Prostate gland (tissue), 2 donors: ENCODE measurements at regions not wholly inside any gene's neighbourhood (a gene's known extent, or its start where the extent isn't known, plus 50 kb on each side); places are given as distances from the start of the nearest gene placed in this dataset.

Source experiments
- DNase-seq: peaks from one replicate; pipeline ENCODE4 v3.0.0-alpha.2; 2019; ENCODE audit warnings: low spot score
- H3K27ac ChIP-seq, 2 donors: fragments of 200-600 bp; sonication (generic); 2 replicates each; pipeline ENCODE4 v1.5.1; 2017 to 2019
- H3K27me3 ChIP-seq: fragments of 200-600 bp; sonication (generic); replicated peaks from 2 replicates; pipeline ENCODE4 v1.5.1; 2019; ENCODE audit not compliant: insufficient read depth
- H3K36me3 ChIP-seq, 2 donors: fragments of 200-600 bp; sonication (generic); 1 replicate in 1 of 2; 2 replicates in 1 of 2; pipeline versions ENCODE4 v1.5.1 to v1.8.1; 2017 to 2019
- H3K4me1 ChIP-seq: fragments of 200-600 bp; sonication (generic); replicated peaks from 2 replicates; pipeline ENCODE4 v1.5.1; 2019
- H3K4me3 ChIP-seq, 2 donors: fragments of 200-600 bp; sonication (generic); 2 replicates each; pipeline ENCODE4 v1.5.1; 2017 to 2019
- H3K9me3 ChIP-seq: fragments of 200-600 bp; sonication (generic); 2 replicates; pipeline ENCODE4 v1.5.1; 2017
- POLR2A ChIP-seq: fragments of 450-650 bp; IDR thresholded peaks from one replicate; pipeline ENCODE4 v1.6.1; 2016; ENCODE audit warnings: antibody characterized with exemption, mild to moderate bottlenecking
- POLR2AphosphoS5 ChIP-seq: sonication (generic); formaldehyde crosslinking; IDR thresholded peaks from one replicate; pipeline ENCODE4 v1.6.1; 2017; ENCODE audit warnings: antibody characterized with exemption
- WGBS: methylation state at CpG from one replicate; pipeline ENCODE4 v1.1.5; 2018; 5-methylcytosine and 5-hydroxymethylcytosine counted together
- intact Hi-C: fragments of 100-400 bp; cut with DNase I; formaldehyde crosslinking; loops from one replicate; pipeline ENCODE4 v1.14.2; 2022
- TF ChIP-seq, protein P1 (sequence below), 4 experiments: fragments of 200-600 bp in 2 of 4; fragments of 450-650 bp in 2 of 4; sonication (generic) in 2 of 4; IDR thresholded peaks; 1 replicate in 3 of 4; 2 replicates in 1 of 4; pipeline ENCODE4 v1.5.1; 2016 to 2019; ENCODE audit warnings: antibody characterized with exemption in 4 of 4, mild to moderate bottlenecking in 2 of 4, moderate library complexity in 2 of 4

DNA sequence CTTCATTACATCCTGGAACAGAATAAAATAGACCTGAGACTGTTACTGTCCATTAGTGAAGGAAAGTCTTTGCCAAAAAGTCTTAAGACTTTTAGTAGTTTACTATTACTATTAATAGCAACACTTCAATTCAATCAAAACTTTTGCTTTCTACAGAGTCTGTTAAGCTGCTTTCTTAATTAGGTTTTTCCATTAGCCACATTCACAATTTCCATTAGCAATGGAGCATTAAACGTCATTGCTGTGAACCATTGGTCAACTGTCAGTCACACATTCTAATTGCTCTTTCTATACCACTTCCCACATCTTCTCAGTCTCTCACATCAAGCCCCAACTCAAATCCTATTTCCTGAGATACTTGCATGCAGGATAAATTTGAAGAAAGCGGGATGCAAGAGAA, 736.6 kb upstream of the SORCS1 start:
- no peaks in the 10 kb centered on the region for H3K36me3 ChIP-seq
- no peaks in the 10 kb centered on the region for H3K27me3 ChIP-seq
- no peaks in the 10 kb centered on the region for H3K9me3 ChIP-seq
- intact Hi-C loops: no loop called here
- no peak overlapping the region for H3K27ac ChIP-seq
- no peak overlapping the region for H3K4me3 ChIP-seq
- H3K4me1 ChIP-seq: no peaks in the 10 kb centered on the region
- 85% methylated on average over 2 of the region's 2 CpGs for WGBS
- TF ChIP-seq, protein P1, sequence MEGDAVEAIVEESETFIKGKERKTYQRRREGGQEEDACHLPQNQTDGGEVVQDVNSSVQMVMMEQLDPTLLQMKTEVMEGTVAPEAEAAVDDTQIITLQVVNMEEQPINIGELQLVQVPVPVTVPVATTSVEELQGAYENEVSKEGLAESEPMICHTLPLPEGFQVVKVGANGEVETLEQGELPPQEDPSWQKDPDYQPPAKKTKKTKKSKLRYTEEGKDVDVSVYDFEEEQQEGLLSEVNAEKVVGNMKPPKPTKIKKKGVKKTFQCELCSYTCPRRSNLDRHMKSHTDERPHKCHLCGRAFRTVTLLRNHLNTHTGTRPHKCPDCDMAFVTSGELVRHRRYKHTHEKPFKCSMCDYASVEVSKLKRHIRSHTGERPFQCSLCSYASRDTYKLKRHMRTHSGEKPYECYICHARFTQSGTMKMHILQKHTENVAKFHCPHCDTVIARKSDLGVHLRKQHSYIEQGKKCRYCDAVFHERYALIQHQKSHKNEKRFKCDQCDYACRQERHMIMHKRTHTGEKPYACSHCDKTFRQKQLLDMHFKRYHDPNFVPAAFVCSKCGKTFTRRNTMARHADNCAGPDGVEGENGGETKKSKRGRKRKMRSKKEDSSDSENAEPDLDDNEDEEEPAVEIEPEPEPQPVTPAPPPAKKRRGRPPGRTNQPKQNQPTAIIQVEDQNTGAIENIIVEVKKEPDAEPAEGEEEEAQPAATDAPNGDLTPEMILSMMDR (IDR thresholded peaks at IDR 0.05): no peak
- TF ChIP-seq POLR2A (no peak), POLR2AphosphoS5 (no peak)
- no peak for DNase-seq

DNA sequence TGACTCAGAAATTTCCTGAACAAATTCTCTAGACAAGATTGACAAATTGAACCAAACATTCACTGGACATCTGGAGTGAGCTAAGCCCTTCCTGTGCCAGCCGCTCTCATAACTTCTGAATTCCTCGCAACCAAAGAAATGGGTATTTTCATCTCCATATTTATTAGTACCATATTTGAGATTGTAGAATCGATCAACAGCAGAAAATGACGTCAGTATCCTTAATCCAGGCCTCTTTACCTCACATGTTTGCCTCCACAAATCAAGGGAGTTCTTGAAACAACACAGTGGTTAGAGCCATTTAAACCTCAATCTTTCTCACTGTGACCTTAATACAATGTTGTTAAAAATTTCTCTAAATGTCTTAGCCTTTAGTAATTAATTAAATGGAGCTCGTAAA, 735.6 kb upstream of the SORCS1 start:
- DNase-seq: no peak
- Histone ChIP-seq H3K4me1 (no peaks in the 10 kb centered on the region), H3K4me3 (no peak overlapping the region), H3K36me3 (no peaks in the 10 kb centered on the region), H3K9me3 (no peaks in the 10 kb centered on the region), H3K27me3 (no peaks in the 10 kb centered on the region), H3K27ac (no peak overlapping the region)
- WGBS: 85% methylated on average over 5 of the region's 5 CpGs
- no peak for TF ChIP-seq POLR2A
- intact Hi-C loops: no loop called here

DNA sequence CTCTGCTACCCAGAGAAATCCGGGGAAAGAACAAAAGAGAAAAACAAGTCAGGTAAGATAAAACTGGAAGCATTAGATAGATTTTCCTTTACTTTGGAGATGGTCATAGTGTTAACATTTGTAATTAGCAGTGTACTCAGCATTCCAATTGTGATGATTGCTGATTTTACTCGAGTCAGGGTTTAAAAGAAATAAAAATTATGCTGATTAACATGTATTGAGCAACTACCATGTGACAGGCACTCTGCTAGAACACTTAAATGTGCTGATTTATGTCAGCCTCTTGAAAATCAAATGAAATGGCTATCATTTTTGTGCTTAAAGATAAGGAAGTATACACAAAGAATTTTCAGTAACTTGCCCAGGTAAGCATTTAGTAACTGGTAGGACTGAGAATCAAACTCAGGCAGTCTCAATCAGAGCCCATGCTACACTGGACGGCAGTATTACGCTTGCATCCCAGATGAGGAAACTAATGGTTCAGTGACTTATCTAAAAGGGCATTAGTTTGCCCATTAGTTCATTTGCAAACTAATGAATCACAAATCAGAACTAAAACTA, 735.1 kb upstream of the SORCS1 start:
- intact Hi-C loops: no loop called here
- Histone ChIP-seq H3K4me3 (no peak overlapping the region), H3K27ac (no peak overlapping the region), H3K27me3 (no peaks in the 10 kb centered on the region), H3K36me3 (no peaks in the 10 kb centered on the region), H3K9me3 (no peaks in the 10 kb centered on the region), H3K4me1 (no peaks in the 10 kb centered on the region)
- no peak for TF ChIP-seq POLR2A
- no peak for DNase-seq
- WGBS: 72% methylated on average over 4 of the region's 4 CpGs

DNA sequence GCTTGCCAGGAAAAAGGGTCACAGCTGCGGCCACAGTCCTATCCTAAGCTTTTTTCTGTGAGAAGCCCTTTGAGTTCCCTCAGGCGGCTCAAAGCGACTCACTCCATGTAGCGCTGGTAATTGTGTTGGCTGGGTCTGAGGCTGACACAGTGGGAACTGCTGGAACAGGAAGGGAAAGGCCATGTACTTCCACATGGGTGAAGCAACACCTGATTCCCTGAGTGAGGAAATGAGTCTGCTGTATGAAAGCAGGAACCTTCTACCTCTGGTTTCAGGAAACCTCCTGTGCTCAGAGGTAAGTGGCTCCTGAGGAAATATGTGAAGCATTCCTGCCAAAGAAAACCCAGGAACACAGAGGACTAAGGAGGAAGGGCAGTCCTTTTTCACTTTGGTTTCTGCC, 734.6 kb upstream of the SORCS1 start:
- Histone ChIP-seq H3K4me3 (no peak overlapping the region), H3K36me3 (no peaks in the 10 kb centered on the region), H3K27me3 (no peaks in the 10 kb centered on the region), H3K4me1 (no peaks in the 10 kb centered on the region), H3K9me3 (no peaks in the 10 kb centered on the region), H3K27ac (no peak overlapping the region)
- WGBS: 94% methylated on average over 4 of the region's 4 CpGs
- TF ChIP-seq POLR2AphosphoS5 (no peak), POLR2A (no peak)
- TF ChIP-seq, protein P1 (IDR thresholded peaks at IDR 0.05): no peak
- intact Hi-C loops: no loop called here
- no peak for DNase-seq

DNA sequence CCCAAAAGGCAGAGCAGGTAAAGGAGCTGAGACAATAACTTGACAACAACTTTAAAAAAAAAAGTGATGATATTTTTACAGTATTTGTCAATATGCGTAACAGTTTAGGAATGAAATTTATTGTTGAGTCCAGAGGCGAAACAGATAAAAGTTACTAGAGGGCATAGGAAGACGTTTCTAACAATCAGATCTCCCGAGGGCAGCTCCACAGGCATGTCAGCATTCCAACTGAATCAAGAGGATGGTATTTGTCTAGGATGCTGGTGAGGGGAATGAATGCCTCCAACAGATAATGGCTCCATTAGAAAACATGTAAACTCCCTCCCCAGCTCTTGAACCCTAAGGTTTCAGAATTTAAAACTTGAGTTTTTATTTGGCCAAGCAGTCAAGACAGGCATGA, 733.9 kb upstream of the SORCS1 start:
- DNase-seq: no peak
- TF ChIP-seq, protein P1 (IDR thresholded peaks at IDR 0.05): no peak
- no peak for TF ChIP-seq POLR2AphosphoS5
- no peak for TF ChIP-seq POLR2A
- Histone ChIP-seq H3K4me1 (no peaks in the 10 kb centered on the region), H3K27ac (no peak overlapping the region), H3K27me3 (no peaks in the 10 kb centered on the region), H3K9me3 (no peaks in the 10 kb centered on the region), H3K36me3 (no peaks in the 10 kb centered on the region), H3K4me3 (no peak overlapping the region)
- WGBS: 59% methylated on average over 4 of the region's 4 CpGs
- intact Hi-C loops: no loop called here

DNA sequence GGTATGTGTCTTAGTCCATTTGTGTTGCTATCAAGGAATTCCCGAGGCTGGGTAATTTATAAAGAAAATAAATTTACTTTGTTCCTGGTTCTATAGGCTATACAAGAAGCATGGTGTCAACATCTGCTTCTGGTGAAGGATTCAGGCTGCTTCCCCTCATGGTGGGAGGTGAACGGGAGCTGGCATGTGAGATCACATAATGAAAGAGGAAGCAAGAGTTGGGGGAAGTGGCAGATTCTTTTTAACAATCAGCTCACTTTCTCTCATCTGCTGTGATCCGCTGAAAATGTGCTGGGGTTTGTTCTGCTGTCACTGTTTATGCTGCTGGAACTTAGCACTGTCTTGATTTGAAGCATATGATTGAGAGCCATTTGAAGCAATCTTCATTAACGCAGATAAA, 730.0 kb upstream of the SORCS1 start:
- H3K27ac ChIP-seq: no peak overlapping the region
- H3K4me3 ChIP-seq: no peak overlapping the region
- 71% methylated on average over 4 of the region's 4 CpGs for WGBS
- H3K36me3 ChIP-seq: no peaks in the 10 kb centered on the region
- DNase-seq: no peak
- H3K9me3 ChIP-seq: no peaks in the 10 kb centered on the region
- intact Hi-C loops: no loop called here
- no peaks in the 10 kb centered on the region for H3K4me1 ChIP-seq
- H3K27me3 ChIP-seq: no peaks in the 10 kb centered on the region
- no peak for TF ChIP-seq POLR2AphosphoS5
- TF ChIP-seq POLR2A: no peak
- TF ChIP-seq, protein P1 (IDR thresholded peaks at IDR 0.05): no peak
